ENCODE measurements at regions not wholly inside any gene's neighbourhood (a gene's known extent, or its start where the extent isn't known, plus 50 kb on each side); places are given as distances from the start of the nearest gene placed in this dataset.

DNA sequence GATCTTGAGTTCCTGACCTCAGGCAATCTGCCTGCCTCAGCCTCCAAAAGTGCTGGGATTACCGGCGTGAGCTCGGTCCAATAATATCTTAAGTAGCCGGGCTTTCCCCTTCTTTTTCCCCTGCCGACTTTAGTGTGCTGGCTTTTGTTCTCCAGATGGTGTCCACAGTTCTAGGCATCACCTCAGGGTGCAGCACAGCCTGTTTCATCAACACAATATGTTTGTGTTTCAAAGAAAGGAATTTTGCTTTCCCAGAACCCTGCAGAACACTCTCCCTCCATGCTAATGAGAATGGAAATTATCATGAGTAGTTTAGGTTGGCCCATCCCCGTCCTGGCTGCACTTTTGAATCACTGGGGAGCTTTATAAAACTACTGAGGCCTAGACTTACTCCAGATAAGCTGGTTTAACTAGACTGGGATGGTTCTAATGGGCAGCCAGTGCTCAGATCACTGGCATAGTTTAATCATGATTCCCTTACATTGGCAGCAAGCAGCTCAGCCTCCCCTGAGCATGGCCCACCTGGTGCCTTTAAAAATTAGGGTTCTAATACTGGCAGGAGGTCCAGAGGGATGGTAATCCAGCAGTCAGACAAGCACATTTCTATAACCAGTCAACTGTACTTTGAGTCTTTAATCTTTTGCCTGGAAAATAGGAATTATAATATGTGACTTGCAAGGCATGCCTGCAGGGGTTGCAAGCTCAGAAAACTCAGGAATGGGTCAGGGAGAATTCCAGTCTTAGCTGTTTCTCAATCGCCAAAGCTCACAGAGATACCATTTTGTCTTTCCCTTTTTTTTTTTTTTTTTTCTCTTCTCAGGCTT, 127.6 kb upstream of the RASGRP1 start:
- intact Hi-C loops (cut with micrococcal nuclease; ENCODE audit: unreplicated experiment), result no loop called here
- POLR2A ChIA-PET, result interaction anchor here (0.6 kb wide), 2 partner anchors 39 to 895 kb away, joined by 3 to 7 read pairs; no protein-coding TSS in a partner anchor

DNA sequence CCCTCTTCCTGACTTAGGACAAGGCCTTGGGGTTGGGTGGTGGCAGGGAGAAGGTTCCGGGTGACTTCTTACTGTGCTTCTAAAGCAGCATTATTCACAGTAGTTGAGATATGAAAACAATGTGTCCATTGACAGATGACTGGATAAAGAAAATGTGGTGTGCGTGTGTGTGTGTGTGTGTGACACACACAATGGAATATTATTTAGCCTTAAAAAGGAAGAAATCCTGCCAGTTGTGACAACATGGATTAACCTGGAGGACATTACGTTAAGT, 128.1 kb upstream of the RASGRP1 start:
- no peaks in the 10 kb centered on the region for H3K36me3 ChIP-seq (ENCODE audit: control insufficient read depth, insufficient read depth, low read length)
- H3K27me3 ChIP-seq (replicated peaks; ENCODE audit: control insufficient read depth, insufficient read depth, low read length), result no peaks in the 10 kb centered on the region
- no peaks in the 10 kb centered on the region for H3K27me3 Mint-ChIP-seq (ENCODE audit: insufficient read depth, unreplicated experiment)
- no peak overlapping the region for H3K27ac Mint-ChIP-seq (ENCODE audit: unreplicated experiment)
- H3K4me3 ChIP-seq (ENCODE audit: low read depth, low read length), result no peak overlapping the region
- BruUV-seq (replicated peaks), result no TSS peak
- no peak overlapping the region for H3K4me3 Mint-ChIP-seq (ENCODE audit: unreplicated experiment)
- intact Hi-C loops (cut with micrococcal nuclease; ENCODE audit: unreplicated experiment), result no loop called here
- CTCF ChIA-PET, result interaction anchor here (0.7 kb wide), 1 partner anchor 252 kb away, joined by 3 read pairs; no protein-coding TSS in a partner anchor
- H3K36me3 Mint-ChIP-seq (ENCODE audit: insufficient read depth, unreplicated experiment), result no peaks in the 10 kb centered on the region
- peaks cover 8% of the 10 kb centered on the region for H3K4me1 Mint-ChIP-seq (ENCODE audit: low read depth, unreplicated experiment)
- POLR2A ChIA-PET, result interaction anchor here (0.6 kb wide), 1 partner anchor 40 kb away, joined by 7 read pairs; no protein-coding TSS in a partner anchor
- no peaks in the 10 kb centered on the region for H3K9me3 Mint-ChIP-seq (ENCODE audit: unreplicated experiment)
- no peaks in the 10 kb centered on the region for H3K9me3 ChIP-seq
- no peak for DNase-seq
- no peaks in the 10 kb centered on the region for H3K4me1 ChIP-seq
- TF ChIP-seq CTCF (IDR thresholded peaks at IDR 0.05; ENCODE audit: insufficient read depth in 1 of 2, low read depth in 1 of 2, low read length in 1 of 2, severe bottlenecking in 1 of 2, unreplicated experiment in 1 of 2), result no peak

More for the DNA sequence above, 127.6 kb upstream of the RASGRP1 start:
- Mint-ChIP-seq H3K9me3 (ENCODE audit: unreplicated experiment) (no peaks in the 10 kb centered on the region), H3K36me3 (ENCODE audit: insufficient read depth, unreplicated experiment) (no peaks in the 10 kb centered on the region), H3K27me3 (ENCODE audit: insufficient read depth, unreplicated experiment) (no peaks in the 10 kb centered on the region), H3K27ac (ENCODE audit: unreplicated experiment) (no peak overlapping the region), H3K4me3 (ENCODE audit: unreplicated experiment) (no peak overlapping the region), H3K4me1 (ENCODE audit: low read depth, unreplicated experiment) (peaks cover 13% of the 10 kb centered on the region)
- no peak for TF ChIP-seq CTCF (IDR thresholded peaks at IDR 0.05; ENCODE audit: insufficient read depth in 1 of 2, low read depth in 1 of 2, low read length in 1 of 2, severe bottlenecking in 1 of 2, unreplicated experiment in 1 of 2)
- no peaks in the 10 kb centered on the region for H3K4me1 ChIP-seq
- no peaks in the 10 kb centered on the region for H3K36me3 ChIP-seq (ENCODE audit: control insufficient read depth, insufficient read depth, low read length)
- H3K9me3 ChIP-seq, result no peaks in the 10 kb centered on the region
- DNase-seq, result no peak
- no TSS peak for BruUV-seq (replicated peaks)
- CTCF ChIA-PET, result interaction anchor here (0.7 kb wide), 1 partner anchor 252 kb away, joined by 3 read pairs; no protein-coding TSS in a partner anchor
- H3K4me3 ChIP-seq (ENCODE audit: low read depth, low read length), result no peak overlapping the region
- H3K27me3 ChIP-seq (replicated peaks; ENCODE audit: control insufficient read depth, insufficient read depth, low read length), result no peaks in the 10 kb centered on the region

DNA sequence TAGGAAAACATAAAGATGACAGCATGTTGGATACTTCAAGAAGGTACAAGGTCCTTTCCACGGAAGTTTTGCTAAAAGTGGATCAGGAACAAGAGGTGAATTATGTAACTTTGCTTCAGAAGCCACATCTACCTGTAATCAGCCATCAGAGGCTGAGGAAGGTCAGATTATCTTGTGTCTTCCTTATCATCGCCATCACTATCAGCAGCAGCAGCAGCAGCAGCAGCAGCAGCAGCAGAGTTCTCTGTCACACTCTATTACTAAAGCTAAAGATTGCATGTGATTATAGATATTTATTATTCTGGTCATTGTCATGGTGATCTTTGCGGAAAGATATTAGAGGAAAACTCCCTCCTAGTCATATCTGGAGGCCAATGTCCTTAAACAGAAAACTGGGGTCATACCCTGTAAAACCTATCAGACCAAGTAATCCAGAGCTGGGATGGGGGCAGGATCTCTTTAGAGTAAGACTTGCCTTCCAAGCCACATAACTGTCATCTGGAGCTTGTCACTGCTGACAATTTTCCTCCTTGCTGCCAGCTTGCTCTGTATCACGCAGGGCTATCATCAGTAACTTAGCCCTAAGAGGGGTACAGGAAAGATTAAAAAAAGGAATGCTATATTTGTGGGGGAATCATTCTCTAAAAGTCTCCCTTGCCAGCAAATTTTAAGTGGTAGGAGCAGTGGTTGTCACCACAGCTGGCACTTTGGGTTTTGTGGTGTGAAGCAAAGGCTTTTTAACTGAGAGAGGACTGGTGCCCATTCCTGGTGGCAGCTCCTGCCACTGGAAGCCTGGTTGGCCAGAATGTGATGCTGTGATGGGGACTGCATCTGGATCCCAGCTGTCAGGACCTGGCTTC, 130.9 kb upstream of the RASGRP1 start:
- no peak overlapping the region for H3K4me3 Mint-ChIP-seq (ENCODE audit: unreplicated experiment)
- no peaks in the 10 kb centered on the region for H3K36me3 Mint-ChIP-seq (ENCODE audit: insufficient read depth, unreplicated experiment)
- BruUV-seq (replicated peaks), result no TSS peak
- H3K27me3 ChIP-seq (replicated peaks; ENCODE audit: control insufficient read depth, insufficient read depth, low read length), result no peaks in the 10 kb centered on the region
- CTCF ChIA-PET, result no interaction called here
- no peaks in the 10 kb centered on the region for H3K27me3 Mint-ChIP-seq (ENCODE audit: insufficient read depth, unreplicated experiment)
- intact Hi-C loops (cut with micrococcal nuclease; ENCODE audit: unreplicated experiment), result loop anchor here (5.0 kb wide), 1 partner anchor 698 kb away; no protein-coding TSS in a partner anchor
- POLR2A ChIA-PET, result no interaction called here
- no peak for TF ChIP-seq CTCF (IDR thresholded peaks at IDR 0.05; ENCODE audit: insufficient read depth in 1 of 2, low read depth in 1 of 2, low read length in 1 of 2, severe bottlenecking in 1 of 2, unreplicated experiment in 1 of 2)
- H3K9me3 ChIP-seq, result peaks cover 3% of the 10 kb centered on the region; the same call in 1 of the 2 replicates
- H3K36me3 ChIP-seq (ENCODE audit: control insufficient read depth, insufficient read depth, low read length), result no peaks in the 10 kb centered on the region
- H3K9me3 Mint-ChIP-seq (ENCODE audit: unreplicated experiment), result no peaks in the 10 kb centered on the region
- no peaks in the 10 kb centered on the region; the same call in 1 of the 2 replicates for H3K4me1 ChIP-seq
- H3K4me1 Mint-ChIP-seq (ENCODE audit: low read depth, unreplicated experiment), result peaks cover 19% of the 10 kb centered on the region
- DNase-seq, result no peak
- no peak overlapping the region for H3K27ac Mint-ChIP-seq (ENCODE audit: unreplicated experiment)
- no peak overlapping the region for H3K4me3 ChIP-seq (ENCODE audit: low read depth, low read length)

All from Caco-2 (cell line).